ENCODE measurements at regions not wholly inside any gene's neighbourhood (a gene's known extent, or its start where the extent isn't known, plus 50 kb on each side); places are given as distances from the start of the nearest gene placed in this dataset.

- DNase-seq: no peak
- Histone ChIP-seq H3K27me3 (peaks cover 0 to 2% (median 0%) of the 10 kb centered on the region in 9 donors), H3K27ac (no peak overlapping the region), H3K4me3 (no peak overlapping the region), H3K36me3 (no peaks in the 10 kb centered on the region), H3K4me1 (no peaks in the 10 kb centered on the region), H3K9me3 (peaks cover 0 to 8% (median 0%) of the 10 kb centered on the region in 12 donors)
- 81 to 87% (median 86%) methylated on average over 2 of the region's 2 CpGs for WGBS, 4 donors
- TF ChIP-seq POLR2A (IDR thresholded peaks at IDR 0.05): no peak
- no peak for TF ChIP-seq CTCF (IDR thresholded peaks at IDR 0.05)
- no peak for ATAC-seq
- intact Hi-C loops (cut with DNase I): no loop called here
Measured at GRCh38 chr6:62968834-62969233, 242.4 kb upstream of the FKBP1C start.

- Histone ChIP-seq H3K36me3 (no peaks in the 10 kb centered on the region), H3K4me3 (no peak overlapping the region), H3K9me3 (peaks cover 0 to 5% (median 0%) of the 10 kb centered on the region in 12 donors), H3K27me3 (peaks cover 0 to 2% (median 0%) of the 10 kb centered on the region in 9 donors), H3K4me1 (no peaks in the 10 kb centered on the region), H3K27ac (no peak overlapping the region)
- WGBS, 4 donors: 60 to 66% (median 65%) methylated on average over 1 of the region's 1 CpG
- intact Hi-C loops (cut with DNase I): no loop called here
- TF ChIP-seq POLR2A (IDR thresholded peaks at IDR 0.05) (no peak), CTCF (IDR thresholded peaks at IDR 0.05) (no peak)
- ATAC-seq: no peak
- no peak for DNase-seq
Measured at GRCh38 chr6:62971976-62972658, 239.2 kb upstream of the FKBP1C start.

- WGBS, 4 donors: 81 to 85% (median 84%) methylated on average over 1 of the region's 1 CpG
- Histone ChIP-seq H3K9me3 (peaks cover 0 to 3% (median 0%) of the 10 kb centered on the region in 12 donors), H3K4me1 (no peaks in the 10 kb centered on the region), H3K27ac (no peak overlapping the region), H3K27me3 (no peaks in the 10 kb centered on the region), H3K36me3 (no peaks in the 10 kb centered on the region), H3K4me3 (no peak overlapping the region)
- intact Hi-C loops (cut with DNase I): no loop called here
- no peak for TF ChIP-seq CTCF (IDR thresholded peaks at IDR 0.05)
- no peak for TF ChIP-seq POLR2A (IDR thresholded peaks at IDR 0.05)
- DNase-seq (no peak), ATAC-seq (no peak)
Measured at GRCh38 chr6:62974452-62974851, 236.8 kb upstream of the FKBP1C start.

- no peak for ATAC-seq
Measured at GRCh38 chr6:62976566-62976965, 234.7 kb upstream of the FKBP1C start.

More at GRCh38 chr6:62976566-62976965, 234.7 kb upstream of the FKBP1C start:
- Histone ChIP-seq H3K27me3 (no peaks in the 10 kb centered on the region), H3K4me1 (no peaks in the 10 kb centered on the region), H3K9me3 (peaks cover 0 to 3% (median 0%) of the 10 kb centered on the region in 12 donors), H3K27ac (no peak overlapping the region), H3K36me3 (no peaks in the 10 kb centered on the region), H3K4me3 (no peak overlapping the region)
- intact Hi-C loops (cut with DNase I): no loop called here
- no peak for DNase-seq
- TF ChIP-seq CTCF (IDR thresholded peaks at IDR 0.05) (no peak), POLR2A (IDR thresholded peaks at IDR 0.05) (no peak)
